HG03103 (cell line): ENCODE measurements at regions not wholly inside any gene's neighbourhood (a gene's known extent, or its start where the extent isn't known, plus 50 kb on each side); places are given as distances from the start of the nearest gene placed in this dataset.

Experiments used
- ATAC-seq: cut with Tn5 transposase; IDR thresholded peaks from one replicate; pipeline ENCODE4 v1.9.1; 2021; ENCODE audit warnings: low read depth; ENCODE audit not compliant: unreplicated experiment

GRCh38 chr9:1200847-1201251 is 150.7 kb downstream of the DMRT2 start:
- ATAC-seq = no peak

DNA sequence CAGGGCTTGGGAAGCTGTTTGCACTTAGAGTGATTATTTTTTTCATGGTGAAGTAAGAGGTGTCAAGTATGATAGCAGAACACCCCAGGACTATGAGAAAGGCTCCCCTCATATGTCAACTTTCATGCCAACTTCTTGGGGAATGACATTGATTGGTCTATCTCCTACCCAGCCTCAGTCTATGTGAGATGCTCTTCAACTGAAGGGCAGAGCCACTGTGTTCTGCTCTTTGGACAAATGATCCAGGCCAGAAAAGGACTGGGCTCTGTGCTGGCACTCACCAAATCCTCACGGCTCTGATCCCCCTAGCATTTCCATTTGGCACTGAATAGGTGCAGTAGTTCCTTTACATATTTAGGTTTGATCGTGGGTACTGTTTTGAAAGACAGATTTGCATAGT is 151.1 kb downstream of the DMRT2 start:
- no peak for ATAC-seq

GRCh38 chr9:1201901-1202300 is 151.7 kb downstream of the DMRT2 start:
- no peak for ATAC-seq

GRCh38 chr9:1202512-1203280 is 152.5 kb downstream of the DMRT2 start:
- ATAC-seq = no peak

GRCh38 chr9:1207686-1208085 is 157.5 kb downstream of the DMRT2 start:
- no peak for ATAC-seq

DNA sequence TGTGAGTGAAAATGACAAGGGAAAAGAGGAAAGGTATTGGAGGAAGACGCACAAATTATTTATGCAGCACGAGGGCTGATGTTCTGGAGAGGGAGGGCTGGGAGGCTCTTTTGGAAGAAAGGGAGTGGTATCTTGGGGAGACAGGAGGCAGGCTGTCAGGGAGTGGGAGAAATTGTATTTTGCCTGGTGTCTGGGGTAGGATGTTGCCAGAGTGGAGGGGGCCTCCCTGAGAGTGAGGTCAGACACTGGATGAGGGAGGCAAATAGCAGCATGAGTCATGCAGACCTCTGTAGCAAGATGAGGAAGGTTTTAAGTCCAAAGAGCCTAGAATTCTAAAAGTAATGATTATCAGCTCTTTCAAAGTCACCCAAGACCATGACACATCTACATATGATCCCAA is 158.0 kb downstream of the DMRT2 start:
- ATAC-seq = no peak

- no peak for ATAC-seq
Observed at GRCh38 chr9:1210954-1211353, 160.8 kb downstream of the DMRT2 start.

- no peak for ATAC-seq
Observed at GRCh38 chr9:1216532-1216931, 166.4 kb downstream of the DMRT2 start.

DNA sequence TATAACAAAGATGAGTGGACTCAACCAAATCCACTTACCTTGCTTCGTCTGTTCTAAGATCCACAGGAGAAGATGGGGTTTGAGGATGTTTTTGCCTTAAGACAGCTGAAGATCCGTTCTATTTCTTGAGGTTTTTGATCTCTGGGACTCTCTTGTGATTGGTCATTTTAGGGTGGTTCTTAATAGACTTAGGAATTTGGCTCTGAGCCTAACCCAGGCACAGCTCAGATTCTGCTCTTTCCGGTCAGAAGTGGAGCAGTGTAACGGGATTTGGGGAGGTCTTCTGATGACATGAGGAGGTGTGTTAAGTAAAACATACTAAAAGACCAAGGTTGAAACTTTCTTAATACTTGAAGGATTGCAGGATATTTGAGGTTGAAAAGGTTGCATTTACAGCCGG is 166.9 kb downstream of the DMRT2 start:
- no peak for ATAC-seq

GRCh38 chr9:1219284-1219683 is 169.1 kb downstream of the DMRT2 start:
- ATAC-seq = no peak

GRCh38 chr9:1221298-1221697 is 171.1 kb downstream of the DMRT2 start:
- no peak for ATAC-seq

DNA sequence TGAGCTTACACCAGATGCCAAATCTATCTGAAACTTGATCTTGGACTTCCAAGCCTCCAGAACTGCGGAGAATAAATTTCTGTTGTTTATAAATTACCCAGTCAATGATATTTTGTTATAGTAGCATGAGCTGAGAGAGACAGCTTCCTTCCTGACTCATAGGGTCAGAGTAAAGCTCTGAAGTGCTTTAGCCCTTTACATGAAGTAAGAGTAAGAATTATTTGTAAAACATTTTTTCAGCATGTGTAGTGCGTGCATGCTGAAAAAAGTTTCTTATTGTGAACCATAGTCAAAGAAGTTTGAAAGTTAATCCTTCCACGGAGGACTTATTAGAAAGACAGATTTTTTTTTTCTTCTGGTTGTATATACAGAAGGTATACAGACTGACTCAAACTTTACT is 172.4 kb downstream of the DMRT2 start:
- ATAC-seq = no peak

DNA sequence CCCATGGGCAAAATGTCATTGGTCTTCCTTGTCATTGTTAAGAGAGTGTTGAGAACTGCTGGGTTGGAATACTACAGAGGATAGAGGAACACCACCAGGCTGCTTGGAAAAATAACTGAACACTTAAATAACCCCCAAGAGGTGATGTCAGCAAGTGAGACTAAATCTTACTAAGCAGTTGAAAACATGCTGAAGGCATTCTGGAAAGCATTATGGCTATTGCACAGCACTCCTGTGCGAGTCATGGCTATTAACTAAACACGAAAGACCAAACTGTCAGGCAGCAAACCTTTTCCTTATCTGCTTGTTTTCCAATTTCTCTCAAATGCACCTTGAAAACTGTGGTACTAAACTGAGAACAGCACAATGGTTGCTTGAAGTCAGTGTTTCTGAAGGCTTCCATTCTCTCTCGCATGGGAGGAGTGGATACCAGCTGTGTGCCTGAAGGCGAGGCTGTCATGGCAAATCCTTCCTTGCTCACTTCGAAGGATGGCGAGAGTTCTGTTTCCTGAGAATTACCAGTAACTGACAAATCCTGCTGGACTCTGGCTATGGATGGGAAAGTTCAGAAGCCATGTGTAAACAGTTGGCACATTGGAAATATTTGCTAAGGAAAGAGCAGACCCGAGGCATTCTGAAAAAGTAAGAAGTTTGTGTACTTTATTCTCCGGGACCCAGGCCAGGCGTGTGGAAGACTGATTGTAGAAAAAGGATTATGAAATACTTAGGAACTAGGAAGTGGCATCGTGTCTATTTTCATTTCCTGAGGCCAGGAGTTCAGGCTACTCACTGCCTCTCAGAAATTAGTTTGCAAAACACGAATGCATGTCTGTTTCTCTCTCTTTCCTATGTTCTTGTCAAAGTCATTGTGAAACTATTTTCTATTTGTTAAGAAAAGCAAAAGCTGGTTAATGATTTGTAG is 182.1 kb downstream of the DMRT2 start:
- no peak for ATAC-seq

- ATAC-seq = no peak
Observed at GRCh38 chr9:1233568-1233967, 183.4 kb downstream of the DMRT2 start.

- no peak for ATAC-seq
Observed at GRCh38 chr9:1235650-1236049, 185.5 kb downstream of the DMRT2 start.

- no peak for ATAC-seq
Observed at GRCh38 chr9:1236061-1236460, 185.9 kb downstream of the DMRT2 start.

GRCh38 chr9:1238407-1238806 is 188.2 kb downstream of the DMRT2 start:
- no peak for ATAC-seq

DNA sequence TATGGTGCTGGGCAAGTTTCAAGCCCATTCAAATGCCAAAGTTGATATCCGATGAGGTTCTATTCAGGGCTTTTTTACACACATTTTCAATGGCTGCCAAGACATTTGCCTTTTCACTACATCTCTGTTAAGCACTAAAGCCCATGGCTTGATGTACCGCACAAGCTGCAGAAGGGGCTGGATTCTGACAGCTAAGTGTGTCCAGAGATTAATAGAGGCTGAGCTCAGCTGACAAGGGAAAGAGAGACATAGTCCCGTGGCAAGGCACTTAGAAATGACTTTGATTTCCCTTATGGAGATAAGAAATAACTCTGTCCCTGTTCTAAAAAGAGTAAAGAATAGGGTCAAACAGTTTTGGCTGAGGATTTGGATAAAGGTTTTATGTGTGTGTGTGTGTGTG is 198.6 kb downstream of the DMRT2 start:
- ATAC-seq = no peak

- no peak for ATAC-seq
Observed at GRCh38 chr9:1253064-1253979, 203.2 kb downstream of the DMRT2 start.

GRCh38 chr9:1254071-1254470 is 203.9 kb downstream of the DMRT2 start:
- ATAC-seq = no peak

GRCh38 chr9:1256178-1256577 is 206.0 kb downstream of the DMRT2 start:
- no peak for ATAC-seq
